ENCODE measurements at regions not wholly inside any gene's neighbourhood (a gene's known extent, or its start where the extent isn't known, plus 50 kb on each side); places are given as distances from the start of the nearest gene placed in this dataset.

DNA sequence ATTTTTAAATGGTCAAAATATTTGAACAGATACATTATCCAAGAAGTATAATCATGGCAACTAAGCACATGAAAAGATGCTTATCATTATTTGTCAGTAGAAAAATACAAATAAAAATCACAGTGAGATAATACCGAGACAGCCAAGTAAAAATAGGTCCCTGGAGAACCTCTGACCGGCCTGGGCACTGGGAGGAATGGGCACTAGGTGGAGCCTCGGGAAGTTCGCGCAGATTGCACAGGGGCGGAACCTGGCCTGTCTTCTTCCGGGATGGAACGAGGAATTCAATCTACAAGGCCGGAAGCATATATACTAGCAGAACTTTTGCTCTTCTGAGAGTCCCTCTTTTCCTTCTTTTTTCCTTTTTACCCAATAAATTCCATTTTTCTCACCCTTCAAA lies 148.5 kb upstream of the CHRM3 start (continued):
- TF ChIP-seq ZNF552 (CRISPR knock-in tag; IDR thresholded peaks at IDR 0.05; ENCODE audit: borderline replicate concordance) (no peak), CEBPB (IDR thresholded peaks at IDR 0.05; ENCODE audit: borderline replicate concordance, low read depth, low read length) (no peak)

DNA sequence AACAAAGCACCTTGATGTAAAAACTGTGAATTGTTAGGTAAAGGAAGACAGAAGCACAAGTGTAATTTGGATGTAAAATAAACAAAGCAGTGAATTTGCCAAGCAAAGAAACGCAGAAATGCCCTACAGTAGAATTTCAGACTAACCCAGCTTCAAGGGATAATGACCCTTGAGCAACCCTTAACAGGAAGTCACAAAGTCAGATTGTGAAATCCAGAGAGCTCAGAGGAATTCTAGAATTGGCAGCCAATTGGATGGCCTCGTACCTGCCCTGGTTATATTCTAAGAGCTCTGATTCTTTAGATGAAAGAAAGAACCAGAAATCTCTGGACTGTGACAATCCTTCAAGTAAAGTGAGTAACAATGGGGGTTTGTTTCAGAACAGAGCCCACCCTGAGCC lies 152.7 kb upstream of the CHRM3 start:
- no peaks in the 10 kb centered on the region for H3K79me2 ChIP-seq (ENCODE audit: insufficient read depth, low read length)
- intact Hi-C loops (cut with micrococcal nuclease; ENCODE audit: unreplicated experiment) = no loop called here
- no peaks in the 10 kb centered on the region for H3K36me3 ChIP-seq (replicated peaks in 1 of 2; ENCODE audit: control insufficient read depth in 1 of 2, insufficient read depth in 2 of 2, low read length in 2 of 2)
- WGBS (ENCODE audit: low lambda C conversion rate) = 0% methylated on average over 2 of the region's 2 CpGs
- BruUV-seq (replicated peaks) = no TSS peak
- no peak overlapping the region for H3K27ac ChIP-seq (ENCODE audit: extremely low read length, insufficient read depth, low read length)
- no peaks in the 10 kb centered on the region for H3K27me3 ChIP-seq (ENCODE audit: control insufficient read depth in 1 of 2, insufficient read depth in 2 of 2, low read length in 2 of 2)
- ChIA-PET CTCF (ENCODE audit: low intra/inter-chr PET ratio, low total read pairs) (no interaction called here), POLR2A (no interaction called here)
- ATAC-seq (no peak), FAIRE-seq (no peak), DNase-seq (ENCODE audit: low spot score) (no peak)
- no peak overlapping the region for H3K9ac ChIP-seq (ENCODE audit: insufficient read depth, low read depth, low read length)
- no peak overlapping the region for H2AFZ ChIP-seq (ENCODE audit: low read length)
- H4K20me1 ChIP-seq (ENCODE audit: insufficient read depth, low read length) = no peaks in the 10 kb centered on the region
- no peak overlapping the region for H3K4me2 ChIP-seq (ENCODE audit: low read depth, low read length)
- in situ Hi-C loops (cut with HindIII; ENCODE audit: extremely low pct_ligation_motif_present, low pct_unique_long_range_greater_than_20kb) = no loop called here
- H3K4me1 ChIP-seq (ENCODE audit: insufficient read depth, low read length) = no peaks in the 10 kb centered on the region
- H3K9me3 ChIP-seq (ENCODE audit: low read length) = peaks cover 88% of the 10 kb centered on the region
- no peak overlapping the region for H3K4me3 ChIP-seq (replicated peaks in 1 of 3; ENCODE audit: insufficient read depth in 1 of 3, low read depth in 2 of 3, low read length in 3 of 3)
- TF ChIP-seq PHF20 (CRISPR knock-in tag; IDR thresholded peaks at IDR 0.05) = no peak
- no peak for TF ChIP-seq SRSF9 (IDR thresholded peaks at IDR 0.05; ENCODE audit: borderline replicate concordance, insufficient read depth, low read depth, low read length, poor library complexity, severe bottlenecking)
- TF ChIP-seq ZNF75D (CRISPR knock-in tag; IDR thresholded peaks at IDR 0.05; ENCODE audit: borderline replicate concordance) = no peak
- no peak for TF ChIP-seq NR3C1 (CRISPR knock-in tag; IDR thresholded peaks at IDR 0.05)
- TF ChIP-seq CENPT (CRISPR knock-in tag; IDR thresholded peaks at IDR 0.05; ENCODE audit: low read depth) = no peak
- TF ChIP-seq, protein P1, sequence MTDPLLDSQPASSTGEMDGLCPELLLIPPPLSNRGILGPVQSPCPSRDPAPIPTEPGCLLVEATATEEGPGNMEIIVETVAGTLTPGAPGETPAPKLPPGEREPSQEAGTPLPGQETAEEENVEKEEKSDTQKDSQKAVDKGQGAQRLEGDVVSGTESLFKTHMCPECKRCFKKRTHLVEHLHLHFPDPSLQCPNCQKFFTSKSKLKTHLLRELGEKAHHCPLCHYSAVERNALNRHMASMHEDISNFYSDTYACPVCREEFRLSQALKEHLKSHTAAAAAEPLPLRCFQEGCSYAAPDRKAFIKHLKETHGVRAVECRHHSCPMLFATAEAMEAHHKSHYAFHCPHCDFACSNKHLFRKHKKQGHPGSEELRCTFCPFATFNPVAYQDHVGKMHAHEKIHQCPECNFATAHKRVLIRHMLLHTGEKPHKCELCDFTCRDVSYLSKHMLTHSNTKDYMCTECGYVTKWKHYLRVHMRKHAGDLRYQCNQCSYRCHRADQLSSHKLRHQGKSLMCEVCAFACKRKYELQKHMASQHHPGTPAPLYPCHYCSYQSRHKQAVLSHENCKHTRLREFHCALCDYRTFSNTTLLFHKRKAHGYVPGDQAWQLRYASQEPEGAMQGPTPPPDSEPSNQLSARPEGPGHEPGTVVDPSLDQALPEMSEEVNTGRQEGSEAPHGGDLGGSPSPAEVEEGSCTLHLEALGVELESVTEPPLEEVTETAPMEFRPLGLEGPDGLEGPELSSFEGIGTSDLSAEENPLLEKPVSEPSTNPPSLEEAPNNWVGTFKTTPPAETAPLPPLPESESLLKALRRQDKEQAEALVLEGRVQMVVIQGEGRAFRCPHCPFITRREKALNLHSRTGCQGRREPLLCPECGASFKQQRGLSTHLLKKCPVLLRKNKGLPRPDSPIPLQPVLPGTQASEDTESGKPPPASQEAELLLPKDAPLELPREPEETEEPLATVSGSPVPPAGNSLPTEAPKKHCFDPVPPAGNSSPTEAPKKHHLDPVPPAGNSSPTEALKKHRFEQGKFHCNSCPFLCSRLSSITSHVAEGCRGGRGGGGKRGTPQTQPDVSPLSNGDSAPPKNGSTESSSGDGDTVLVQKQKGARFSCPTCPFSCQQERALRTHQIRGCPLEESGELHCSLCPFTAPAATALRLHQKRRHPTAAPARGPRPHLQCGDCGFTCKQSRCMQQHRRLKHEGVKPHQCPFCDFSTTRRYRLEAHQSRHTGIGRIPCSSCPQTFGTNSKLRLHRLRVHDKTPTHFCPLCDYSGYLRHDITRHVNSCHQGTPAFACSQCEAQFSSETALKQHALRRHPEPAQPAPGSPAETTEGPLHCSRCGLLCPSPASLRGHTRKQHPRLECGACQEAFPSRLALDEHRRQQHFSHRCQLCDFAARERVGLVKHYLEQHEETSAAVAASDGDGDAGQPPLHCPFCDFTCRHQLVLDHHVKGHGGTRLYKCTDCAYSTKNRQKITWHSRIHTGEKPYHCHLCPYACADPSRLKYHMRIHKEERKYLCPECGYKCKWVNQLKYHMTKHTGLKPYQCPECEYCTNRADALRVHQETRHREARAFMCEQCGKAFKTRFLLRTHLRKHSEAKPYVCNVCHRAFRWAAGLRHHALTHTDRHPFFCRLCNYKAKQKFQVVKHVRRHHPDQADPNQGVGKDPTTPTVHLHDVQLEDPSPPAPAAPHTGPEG (CRISPR knock-in tag; IDR thresholded peaks at IDR 0.05) = no peak
- TF ChIP-seq, protein P2, sequence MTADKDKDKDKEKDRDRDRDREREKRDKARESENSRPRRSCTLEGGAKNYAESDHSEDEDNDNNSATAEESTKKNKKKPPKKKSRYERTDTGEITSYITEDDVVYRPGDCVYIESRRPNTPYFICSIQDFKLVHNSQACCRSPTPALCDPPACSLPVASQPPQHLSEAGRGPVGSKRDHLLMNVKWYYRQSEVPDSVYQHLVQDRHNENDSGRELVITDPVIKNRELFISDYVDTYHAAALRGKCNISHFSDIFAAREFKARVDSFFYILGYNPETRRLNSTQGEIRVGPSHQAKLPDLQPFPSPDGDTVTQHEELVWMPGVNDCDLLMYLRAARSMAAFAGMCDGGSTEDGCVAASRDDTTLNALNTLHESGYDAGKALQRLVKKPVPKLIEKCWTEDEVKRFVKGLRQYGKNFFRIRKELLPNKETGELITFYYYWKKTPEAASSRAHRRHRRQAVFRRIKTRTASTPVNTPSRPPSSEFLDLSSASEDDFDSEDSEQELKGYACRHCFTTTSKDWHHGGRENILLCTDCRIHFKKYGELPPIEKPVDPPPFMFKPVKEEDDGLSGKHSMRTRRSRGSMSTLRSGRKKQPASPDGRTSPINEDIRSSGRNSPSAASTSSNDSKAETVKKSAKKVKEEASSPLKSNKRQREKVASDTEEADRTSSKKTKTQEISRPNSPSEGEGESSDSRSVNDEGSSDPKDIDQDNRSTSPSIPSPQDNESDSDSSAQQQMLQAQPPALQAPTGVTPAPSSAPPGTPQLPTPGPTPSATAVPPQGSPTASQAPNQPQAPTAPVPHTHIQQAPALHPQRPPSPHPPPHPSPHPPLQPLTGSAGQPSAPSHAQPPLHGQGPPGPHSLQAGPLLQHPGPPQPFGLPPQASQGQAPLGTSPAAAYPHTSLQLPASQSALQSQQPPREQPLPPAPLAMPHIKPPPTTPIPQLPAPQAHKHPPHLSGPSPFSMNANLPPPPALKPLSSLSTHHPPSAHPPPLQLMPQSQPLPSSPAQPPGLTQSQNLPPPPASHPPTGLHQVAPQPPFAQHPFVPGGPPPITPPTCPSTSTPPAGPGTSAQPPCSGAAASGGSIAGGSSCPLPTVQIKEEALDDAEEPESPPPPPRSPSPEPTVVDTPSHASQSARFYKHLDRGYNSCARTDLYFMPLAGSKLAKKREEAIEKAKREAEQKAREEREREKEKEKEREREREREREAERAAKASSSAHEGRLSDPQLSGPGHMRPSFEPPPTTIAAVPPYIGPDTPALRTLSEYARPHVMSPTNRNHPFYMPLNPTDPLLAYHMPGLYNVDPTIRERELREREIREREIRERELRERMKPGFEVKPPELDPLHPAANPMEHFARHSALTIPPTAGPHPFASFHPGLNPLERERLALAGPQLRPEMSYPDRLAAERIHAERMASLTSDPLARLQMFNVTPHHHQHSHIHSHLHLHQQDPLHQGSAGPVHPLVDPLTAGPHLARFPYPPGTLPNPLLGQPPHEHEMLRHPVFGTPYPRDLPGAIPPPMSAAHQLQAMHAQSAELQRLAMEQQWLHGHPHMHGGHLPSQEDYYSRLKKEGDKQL (CRISPR knock-in tag; IDR thresholded peaks at IDR 0.05; ENCODE audit: low read depth) = no peak
- TF ChIP-seq POLR2A (IDR thresholded peaks at IDR 0.05; ENCODE audit: insufficient read depth in 1 of 2, low read depth in 2 of 2, low read length in 2 of 2) = no peak
- TF ChIP-seq NCOR1 (IDR thresholded peaks at IDR 0.05; ENCODE audit: borderline replicate concordance, low read length) = no peak
- TF ChIP-seq ZNF292 (CRISPR knock-in tag; IDR thresholded peaks at IDR 0.05; ENCODE audit: borderline replicate concordance, low read depth) = no peak
- TF ChIP-seq ZNF746 (CRISPR knock-in tag; IDR thresholded peaks at IDR 0.05) = no peak
- TF ChIP-seq POLR2AphosphoS5 (IDR thresholded peaks at IDR 0.05; ENCODE audit: low read depth, low read length) = no peak
